PC-9 (cell line): ENCODE measurements at regions not wholly inside any gene's neighbourhood (a gene's known extent, or its start where the extent isn't known, plus 50 kb on each side); places are given as distances from the start of the nearest gene placed in this dataset.

Experiments used
- BruUV-seq: library from RNA; stranded (reverse); fragments of 400-500 nt; replicated peaks from 2 replicates; lab custom pipeline; 2021; lab: Mats Ljungman, UMichigan
- CTCF ChIA-PET: fragments of 300-600 bp; sonication (Branson Sonifier 250); formaldehyde crosslinking; loops from one replicate; lab custom pipeline; 2022; ENCODE audit warnings: antibody characterized with exemption; lab: Charles Lee
- POLR2A ChIA-PET: fragments of 300-600 bp; sonication (Branson Sonifier 250); formaldehyde crosslinking; loops from one replicate; lab custom pipeline; 2022; ENCODE audit warnings: antibody characterized with exemption; ENCODE audit not compliant: unreplicated experiment; lab: Charles Lee
- DNase-seq, 2 experiments: peaks; one replicate each; pipeline versions ENCODE4 v3.0.0 to v3.0.0-alpha.2; 2015 to 2022; ENCODE audit warnings: mixed read lengths in 1 of 2
- H2AFZ ChIP-seq: fragments of 200-600 bp; sonication (generic); 2 replicates; pipeline ENCODE4 v1.8.1; 2017; ENCODE audit warnings: antibody characterized with exemption
- H3F3A ChIP-seq: fragments of 200-600 bp; sonication (generic); 2 replicates; pipeline ENCODE4 v1.8.1; 2017; ENCODE audit warnings: antibody characterized with exemption, mild to moderate bottlenecking, low read depth; ENCODE audit not compliant: insufficient read depth
- H3K27ac ChIP-seq: fragments of 200-600 bp; sonication (generic); 2 replicates; pipeline ENCODE4 v1.6.1; 2016; ENCODE audit warnings: mixed run types
- H3K27me3 ChIP-seq: fragments of 200-600 bp; sonication (generic); 2 replicates; pipeline ENCODE4 v1.6.1; 2016; ENCODE audit warnings: low read depth, mixed run types; ENCODE audit not compliant: insufficient read depth
- H3K36me3 ChIP-seq: fragments of 200-600 bp; sonication (generic); 2 replicates; pipeline ENCODE4 v1.6.1; 2016; ENCODE audit warnings: low read depth, mixed run types
- H3K4me1 ChIP-seq: fragments of 200-600 bp; sonication (generic); replicated peaks from 2 replicates; pipeline ENCODE4 v1.6.1; 2016; ENCODE audit warnings: mixed run types; ENCODE audit not compliant: insufficient read depth
- H3K4me2 ChIP-seq: fragments of 200-600 bp; sonication (generic); 2 replicates; pipeline ENCODE4 v1.6.1; 2017; ENCODE audit warnings: mixed run types
- H3K4me3 ChIP-seq: fragments of 200-600 bp; sonication (generic); 2 replicates; pipeline ENCODE4 v1.6.1; 2016; ENCODE audit warnings: mixed run types
- H3K79me2 ChIP-seq: fragments of 200-600 bp; sonication (generic); 2 replicates; pipeline ENCODE4 v1.6.1; 2017; ENCODE audit warnings: low read depth, mixed run types
- H3K9me2 ChIP-seq: fragments of 200-600 bp; sonication (generic); 2 replicates; pipeline ENCODE4 v1.8.1; 2017; ENCODE audit warnings: mild to moderate bottlenecking; ENCODE audit not compliant: insufficient read depth
- H3K9me3 ChIP-seq: fragments of 200-600 bp; sonication (generic); 2 replicates; pipeline ENCODE4 v1.8.1; 2016; ENCODE audit warnings: low read depth; ENCODE audit not compliant: insufficient read depth
- H4K20me1 ChIP-seq: fragments of 200-600 bp; sonication (generic); 2 replicates; pipeline ENCODE4 v1.8.1; 2017; ENCODE audit not compliant: insufficient read depth
- EZH2 ChIP-seq: fragments of 200-600 bp; sonication (generic); IDR thresholded peaks from 2 replicates; pipeline ENCODE4 v1.8.0; 2017; ENCODE audit warnings: antibody characterized with exemption, low read depth
- intact Hi-C: fragments of 100-400 bp; cut with micrococcal nuclease; formaldehyde crosslinking; loops from one replicate; pipeline ENCODE4 v1.10.0; 2022; ENCODE audit not compliant: unreplicated experiment
- TF ChIP-seq, protein P1 (sequence below): fragments of 200-600 bp; sonication (generic); conservative IDR thresholded peaks from 2 replicates; pipeline ENCODE4 v1.6.1; 2017; ENCODE audit warnings: mixed run types, antibody characterized with exemption, mild to moderate bottlenecking, moderate library complexity

DNA sequence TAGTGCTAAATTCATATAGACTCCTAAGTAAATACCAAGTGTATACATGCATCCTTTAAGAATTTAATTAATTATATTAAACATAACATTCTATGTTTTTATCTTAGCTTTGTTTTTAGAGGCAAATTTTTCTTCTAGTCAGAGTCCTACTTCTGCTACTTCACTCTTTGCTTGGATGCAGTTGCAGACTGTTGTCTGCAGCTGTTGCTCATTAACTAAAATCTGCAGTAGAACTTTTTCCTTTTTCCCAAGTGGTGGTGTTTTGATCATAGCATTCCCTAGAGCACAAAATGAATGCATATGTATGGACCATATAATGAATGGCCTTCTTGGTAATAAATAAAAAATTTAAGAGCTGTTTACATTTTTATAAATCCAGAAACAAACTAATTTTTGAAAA is 198.3 kb downstream of the CASP12 start:
- Histone ChIP-seq H3K9me3 (no peaks in the 10 kb centered on the region), H3K36me3 (no peaks in the 10 kb centered on the region), H2AFZ (no peak overlapping the region), H3F3A (no peaks in the 10 kb centered on the region), H3K4me2 (no peak overlapping the region), H4K20me1 (no peaks in the 10 kb centered on the region), H3K27me3 (no peaks in the 10 kb centered on the region), H3K27ac (no peak overlapping the region), H3K4me1 (0 out of 2 replicates have a peak, but pooled peaks cover under 1% of the 10 kb centered on the region), H3K4me3 (no peak overlapping the region), H3K9me2 (no peaks in the 10 kb centered on the region), H3K79me2 (no peaks in the 10 kb centered on the region)
- intact Hi-C loops = no loop called here
- CTCF ChIA-PET = no interaction called here
- POLR2A ChIA-PET = no interaction called here
- TF ChIP-seq, protein P1, sequence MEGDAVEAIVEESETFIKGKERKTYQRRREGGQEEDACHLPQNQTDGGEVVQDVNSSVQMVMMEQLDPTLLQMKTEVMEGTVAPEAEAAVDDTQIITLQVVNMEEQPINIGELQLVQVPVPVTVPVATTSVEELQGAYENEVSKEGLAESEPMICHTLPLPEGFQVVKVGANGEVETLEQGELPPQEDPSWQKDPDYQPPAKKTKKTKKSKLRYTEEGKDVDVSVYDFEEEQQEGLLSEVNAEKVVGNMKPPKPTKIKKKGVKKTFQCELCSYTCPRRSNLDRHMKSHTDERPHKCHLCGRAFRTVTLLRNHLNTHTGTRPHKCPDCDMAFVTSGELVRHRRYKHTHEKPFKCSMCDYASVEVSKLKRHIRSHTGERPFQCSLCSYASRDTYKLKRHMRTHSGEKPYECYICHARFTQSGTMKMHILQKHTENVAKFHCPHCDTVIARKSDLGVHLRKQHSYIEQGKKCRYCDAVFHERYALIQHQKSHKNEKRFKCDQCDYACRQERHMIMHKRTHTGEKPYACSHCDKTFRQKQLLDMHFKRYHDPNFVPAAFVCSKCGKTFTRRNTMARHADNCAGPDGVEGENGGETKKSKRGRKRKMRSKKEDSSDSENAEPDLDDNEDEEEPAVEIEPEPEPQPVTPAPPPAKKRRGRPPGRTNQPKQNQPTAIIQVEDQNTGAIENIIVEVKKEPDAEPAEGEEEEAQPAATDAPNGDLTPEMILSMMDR = no peak
- TF ChIP-seq EZH2 = no peak
- DNase-seq = no peak
- BruUV-seq = no TSS peak

DNA sequence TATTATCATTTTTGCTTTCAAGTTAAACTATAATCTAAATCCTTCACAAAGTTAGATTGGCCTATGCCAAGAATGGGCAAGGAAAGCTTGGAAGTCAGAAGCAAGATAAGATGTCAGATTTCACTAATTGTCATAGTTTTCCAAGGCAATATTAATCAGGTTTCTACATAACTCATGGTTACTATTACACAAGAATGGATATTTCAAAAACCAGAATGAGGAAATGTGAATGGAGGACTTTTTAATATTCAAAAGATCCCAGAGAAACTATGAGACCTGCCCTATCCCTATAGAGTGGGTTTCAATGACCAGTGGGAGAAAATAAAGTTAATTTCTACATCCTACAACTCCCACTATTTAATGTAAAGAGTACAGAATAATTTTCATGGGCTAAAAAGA is 203.2 kb downstream of the CASP12 start:
- no peaks in the 10 kb centered on the region for H3K79me2 ChIP-seq
- no TSS peak for BruUV-seq
- ChIA-PET POLR2A (no interaction called here), CTCF (no interaction called here)
- TF ChIP-seq, protein P1 = no peak
- TF ChIP-seq EZH2 = no peak
- no peaks in the 10 kb centered on the region for H3F3A ChIP-seq
- H3K27me3 ChIP-seq = no peaks in the 10 kb centered on the region
- H3K9me3 ChIP-seq = no peaks in the 10 kb centered on the region
- H3K4me2 ChIP-seq = no peak overlapping the region
- no peaks in the 10 kb centered on the region for H3K36me3 ChIP-seq
- H3K4me3 ChIP-seq = no peak overlapping the region
- H4K20me1 ChIP-seq = no peaks in the 10 kb centered on the region
- H3K27ac ChIP-seq = no peak overlapping the region
- H3K4me1 ChIP-seq = 0 out of 2 replicates have a peak, but pooled peaks cover 5% of the 10 kb centered on the region
- no peak for DNase-seq
- H3K9me2 ChIP-seq = no peaks in the 10 kb centered on the region
- no peak overlapping the region for H2AFZ ChIP-seq
- intact Hi-C loops = no loop called here

DNA sequence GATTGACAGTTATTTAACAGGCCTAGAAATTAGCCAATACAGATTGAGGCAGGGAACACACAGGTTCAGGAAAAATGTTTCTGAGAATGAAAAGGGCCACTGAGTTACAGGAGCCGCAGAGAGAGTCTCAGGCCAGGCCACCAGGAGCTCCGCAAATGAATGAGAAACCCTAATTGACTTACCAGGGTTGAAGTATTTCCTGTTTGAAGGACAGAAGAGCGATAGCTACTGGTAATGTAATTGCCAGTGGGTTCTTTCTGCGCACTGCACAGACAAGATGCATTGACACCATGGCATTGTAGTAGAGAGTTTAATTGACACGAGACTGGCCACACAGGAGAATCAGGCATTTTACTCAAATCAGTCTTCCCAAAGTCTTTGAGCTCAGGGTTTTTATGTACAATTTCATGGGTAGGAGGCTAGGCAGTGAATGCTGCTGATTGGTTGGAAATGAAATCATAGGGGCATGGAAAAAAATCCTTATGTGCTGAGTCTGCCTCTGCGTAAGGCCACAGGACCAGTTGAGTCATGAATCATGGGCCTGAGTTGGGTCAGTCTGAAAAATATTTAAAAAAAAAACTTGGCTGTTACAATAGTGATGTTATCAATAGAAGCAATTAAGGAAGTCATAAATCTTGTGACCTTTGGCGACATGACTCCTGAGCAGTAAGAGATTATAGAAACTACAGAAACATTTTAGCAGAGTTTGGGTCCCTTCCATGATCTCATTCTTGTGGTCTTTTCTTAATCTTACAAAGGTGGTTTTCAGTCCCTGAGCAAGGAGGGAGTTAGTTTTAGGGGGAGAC is 203.8 kb downstream of the CASP12 start:
- Histone ChIP-seq H3F3A (no peaks in the 10 kb centered on the region), H3K27ac (no peak overlapping the region), H3K9me2 (no peaks in the 10 kb centered on the region), H3K36me3 (no peaks in the 10 kb centered on the region), H3K9me3 (no peaks in the 10 kb centered on the region), H2AFZ (no peak overlapping the region), H3K4me1 (0 out of 2 replicates have a peak, but pooled peaks cover 5% of the 10 kb centered on the region), H3K4me3 (no peak overlapping the region), H3K27me3 (no peaks in the 10 kb centered on the region), H3K4me2 (no peak overlapping the region), H3K79me2 (no peaks in the 10 kb centered on the region), H4K20me1 (no peaks in the 10 kb centered on the region)
- intact Hi-C loops = no loop called here
- ChIA-PET CTCF (no interaction called here), POLR2A (no interaction called here)
- no peak for DNase-seq
- BruUV-seq = no TSS peak
- no peak for TF ChIP-seq EZH2
- TF ChIP-seq, protein P1 = no peak
